ENCODE measurements at regions not wholly inside any gene's neighbourhood (a gene's known extent, or its start where the extent isn't known, plus 50 kb on each side); places are given as distances from the start of the nearest gene placed in this dataset.

- DNase-seq (ENCODE audit: low spot score) = no peak
These were observed 288.2 kb upstream of the CHST9 start for GRCh38 chr18:27473318-27473717.

- no peak for DNase-seq (ENCODE audit: low spot score)
These were observed 282.0 kb upstream of the CHST9 start for GRCh38 chr18:27467073-27467472.

GRCh38 chr18:27461957-27462356, 276.8 kb upstream of the CHST9 start:
- DNase-seq (ENCODE audit: low spot score) = no peak

- DNase-seq (ENCODE audit: low spot score) = no peak
These were observed 264.0 kb upstream of the CHST9 start for GRCh38 chr18:27449104-27449503.

GRCh38 chr18:27447930-27448329, 262.8 kb upstream of the CHST9 start:
- DNase-seq (ENCODE audit: low spot score) = no peak

GRCh38 chr18:27447451-27447881, 262.4 kb upstream of the CHST9 start:
- DNase-seq (ENCODE audit: low spot score) = no peak

- DNase-seq (ENCODE audit: low spot score) = no peak
These were observed 245.5 kb upstream of the CHST9 start for GRCh38 chr18:27430595-27430994.

GRCh38 chr18:27428716-27429475, 243.8 kb upstream of the CHST9 start:
- DNase-seq (ENCODE audit: low spot score) = no peak

GRCh38 chr18:27428120-27428519, 243.0 kb upstream of the CHST9 start:
- DNase-seq (ENCODE audit: low spot score) = no peak

- no peak for DNase-seq (ENCODE audit: low spot score)
These were observed 238.5 kb upstream of the CHST9 start for GRCh38 chr18:27423581-27423980.

GRCh38 chr18:27419646-27420045, 234.5 kb upstream of the CHST9 start:
- DNase-seq (ENCODE audit: low spot score) = no peak

GRCh38 chr18:27415495-27415894, 230.4 kb upstream of the CHST9 start:
- no peak for DNase-seq (ENCODE audit: low spot score)

- DNase-seq (ENCODE audit: low spot score) = no peak
These were observed 229.6 kb upstream of the CHST9 start for GRCh38 chr18:27414682-27415081.

- no peak for DNase-seq (ENCODE audit: low spot score)
These were observed 228.6 kb upstream of the CHST9 start for GRCh38 chr18:27413495-27414401.

- no peak for DNase-seq (ENCODE audit: low spot score)
These were observed 227.4 kb upstream of the CHST9 start for GRCh38 chr18:27412556-27412955.

GRCh38 chr18:27411911-27412310, 226.8 kb upstream of the CHST9 start:
- DNase-seq (ENCODE audit: low spot score) = no peak

- DNase-seq (ENCODE audit: low spot score) = no peak
These were observed 225.9 kb upstream of the CHST9 start for GRCh38 chr18:27411013-27411412.

GRCh38 chr18:27404855-27405254, 219.7 kb upstream of the CHST9 start:
- DNase-seq (ENCODE audit: low spot score) = no peak

GRCh38 chr18:27400001-27400400, 214.9 kb upstream of the CHST9 start:
- DNase-seq (ENCODE audit: low spot score) = no peak

GRCh38 chr18:27395752-27396151, 210.6 kb upstream of the CHST9 start:
- no peak for DNase-seq (ENCODE audit: low spot score)

- no peak for DNase-seq (ENCODE audit: low spot score)
These were observed 209.6 kb upstream of the CHST9 start for GRCh38 chr18:27394687-27395086.

- no peak for DNase-seq (ENCODE audit: low spot score)
These were observed 197.6 kb upstream of the CHST9 start for GRCh38 chr18:27382567-27383216.
